CD4-positive, alpha-beta T cell treated with Interleukin-15 for 4 hours (primary cell): ENCODE measurements at regions not wholly inside any gene's neighbourhood (a gene's known extent, or its start where the extent isn't known, plus 50 kb on each side); places are given as distances from the start of the nearest gene placed in this dataset.

Source experiments
- DNase-seq: peaks from one replicate; pipeline ENCODE4 v3.0.0-alpha.2; 2020; ENCODE audit warnings: low spot score

DNA sequence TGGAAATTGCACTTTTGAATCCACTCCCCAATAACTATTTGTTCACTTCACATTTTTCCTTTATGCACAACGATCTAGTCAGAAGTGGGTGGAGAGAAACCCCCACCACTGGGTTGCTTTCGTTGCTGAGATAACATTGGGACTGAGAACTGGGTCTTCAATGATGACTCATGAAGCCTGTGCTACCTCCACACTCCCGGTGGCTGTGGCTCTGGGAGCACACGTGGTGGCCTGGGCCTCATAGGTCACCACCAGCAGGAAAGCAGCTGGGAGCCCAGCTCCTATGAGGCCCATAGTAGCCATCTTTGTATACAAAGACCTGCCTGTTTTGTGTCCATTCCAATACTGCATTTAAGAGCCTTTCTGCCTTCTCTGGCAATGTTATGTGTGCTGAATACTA is 178.0 kb upstream of the SASH1 start:
- no peak for DNase-seq

DNA sequence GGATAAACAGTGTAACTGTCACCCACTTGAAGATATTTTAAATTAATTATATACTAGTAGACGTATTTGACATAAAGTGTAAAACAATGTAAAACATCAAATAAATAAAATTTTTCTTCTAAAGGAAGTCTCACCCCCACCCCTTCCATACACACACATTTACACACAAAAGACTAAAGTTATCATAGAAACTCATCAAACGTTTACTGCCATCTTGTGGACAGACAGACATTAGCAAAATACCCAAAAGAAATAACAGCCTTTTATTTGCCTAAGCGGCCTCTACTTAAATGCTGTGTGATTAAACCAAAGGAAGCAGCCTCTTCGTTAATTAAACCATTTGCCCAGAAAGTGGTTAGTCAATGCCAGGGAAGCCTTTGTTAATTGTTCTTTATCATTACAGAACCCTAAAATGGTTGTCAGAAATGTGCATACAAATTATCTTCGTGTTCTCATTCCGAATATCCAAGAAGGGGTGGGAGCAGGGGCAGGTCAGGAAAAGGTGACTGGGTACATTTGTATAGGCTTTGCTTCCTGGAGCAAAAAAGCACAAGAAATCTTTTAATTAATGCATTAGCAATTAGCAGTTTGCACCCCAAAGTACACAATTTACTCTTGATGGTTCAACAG is 176.2 kb upstream of the SASH1 start:
- peak; percentile 14 for DNase-seq

DNA sequence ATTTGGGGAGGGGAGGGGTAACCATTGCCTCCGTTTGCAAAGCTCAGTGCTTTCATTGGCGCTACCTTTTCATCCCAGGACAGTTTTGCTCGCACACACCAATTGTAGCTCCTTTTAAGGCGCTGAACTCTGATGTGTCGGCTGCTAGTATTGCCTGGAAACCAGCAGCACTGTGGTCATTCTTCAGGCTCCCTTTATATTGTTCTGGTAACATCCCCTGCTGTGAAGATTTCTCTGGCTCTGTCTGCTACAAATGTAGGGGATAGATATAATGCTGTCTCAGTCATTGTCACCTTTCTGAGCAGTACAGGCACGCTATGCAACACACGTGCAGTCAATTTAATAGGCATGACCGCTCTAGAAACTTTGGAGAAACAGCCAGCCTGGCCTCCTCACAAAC is 172.9 kb upstream of the SASH1 start:
- DNase-seq = no peak

DNA sequence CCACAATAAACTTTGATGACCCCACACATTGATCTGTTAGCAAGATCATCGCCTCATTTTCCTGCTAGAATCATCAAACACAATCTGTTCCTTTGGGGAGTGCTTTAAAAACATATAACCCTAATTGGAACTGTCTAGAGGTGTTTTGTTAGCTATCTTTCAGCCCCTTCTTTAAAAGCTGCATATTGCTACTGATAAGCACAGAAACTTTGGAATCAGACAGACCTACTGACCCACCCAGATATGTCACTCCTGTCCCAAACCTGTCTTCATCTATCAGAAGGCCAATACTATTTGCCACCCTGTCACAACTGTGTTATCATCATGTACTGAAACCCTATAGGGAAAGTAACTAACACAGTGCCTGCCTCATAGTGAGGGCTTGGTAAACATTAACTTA is 172.4 kb upstream of the SASH1 start:
- no peak for DNase-seq

DNA sequence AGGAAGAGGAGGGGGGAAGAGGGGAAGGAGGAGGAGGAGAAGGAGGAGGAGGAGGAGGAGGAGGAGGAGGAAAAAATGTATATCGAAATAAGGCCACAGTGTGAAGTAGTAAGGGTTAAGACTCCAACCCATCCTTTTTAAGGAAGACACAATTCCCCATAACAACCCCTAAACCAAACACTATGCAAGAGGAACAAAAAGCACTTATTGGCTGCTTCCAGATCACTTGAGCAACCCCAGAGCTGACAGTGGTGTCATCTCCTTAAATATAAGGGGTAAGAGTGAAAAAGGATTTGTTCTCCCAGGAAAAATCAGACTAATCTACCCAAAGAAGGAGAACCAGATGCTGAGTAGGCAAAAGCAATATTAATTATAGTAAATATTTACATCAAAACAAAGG is 169.1 kb upstream of the SASH1 start:
- DNase-seq = no peak

DNA sequence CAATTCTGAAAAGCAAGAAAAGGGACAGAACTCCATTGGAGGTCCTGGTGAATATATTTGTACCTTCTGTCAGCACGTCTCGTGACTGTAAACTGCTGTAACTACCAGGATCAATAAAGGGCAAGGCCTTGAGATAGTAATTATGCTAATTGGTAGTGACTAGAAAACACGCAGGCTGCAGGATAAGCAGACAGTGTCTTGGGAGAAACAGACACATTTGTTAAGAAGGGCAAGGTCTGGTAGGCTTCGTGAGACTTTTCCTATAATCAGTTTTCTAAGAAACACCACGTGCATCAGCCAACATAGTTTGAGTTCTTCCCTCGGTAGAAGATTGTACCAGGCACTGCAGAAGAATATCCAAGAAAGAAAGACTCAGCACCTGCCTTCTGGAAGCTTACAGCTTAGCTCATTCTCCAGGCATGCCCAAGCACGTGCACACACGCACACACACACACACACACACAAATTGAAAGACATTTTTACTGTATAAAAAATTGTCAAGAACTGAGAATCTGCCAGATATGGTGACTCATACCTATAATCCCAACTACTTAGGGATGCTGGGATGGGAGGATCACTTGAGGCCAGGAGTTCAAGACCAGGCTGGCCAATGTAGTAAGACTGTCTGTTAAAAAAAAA is 167.0 kb upstream of the SASH1 start:
- DNase-seq = no peak

DNA sequence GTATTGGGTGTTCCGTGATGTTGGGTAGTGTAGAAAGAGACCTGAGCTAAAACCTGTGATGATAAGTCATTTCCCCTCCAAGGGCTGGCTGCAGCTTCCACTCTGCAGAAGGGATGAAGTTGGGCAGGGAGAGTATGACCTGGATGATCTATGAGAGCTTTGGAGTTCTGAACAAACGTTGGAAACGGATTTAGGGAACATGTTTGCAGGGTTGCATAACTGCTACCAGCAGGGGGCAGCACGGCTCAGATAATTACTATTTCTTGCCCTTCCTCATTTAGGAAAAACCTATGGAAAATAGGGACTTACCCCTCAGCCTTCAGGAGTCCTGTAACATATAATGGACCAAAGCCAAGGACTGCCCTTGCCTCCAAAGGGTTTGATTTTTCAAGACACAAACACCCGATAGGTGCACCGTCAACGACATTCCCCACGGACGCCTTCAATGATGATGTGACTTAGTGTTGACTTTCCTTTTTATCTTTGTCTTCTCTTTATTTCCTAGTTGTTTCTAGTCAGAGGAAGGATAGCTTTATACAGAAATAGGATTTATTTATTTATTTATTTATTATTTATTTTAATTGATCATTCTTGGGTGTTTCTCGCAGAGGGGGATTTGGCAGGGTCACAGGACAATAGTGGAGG is 164.9 kb upstream of the SASH1 start:
- DNase-seq = peak; percentile 16

DNA sequence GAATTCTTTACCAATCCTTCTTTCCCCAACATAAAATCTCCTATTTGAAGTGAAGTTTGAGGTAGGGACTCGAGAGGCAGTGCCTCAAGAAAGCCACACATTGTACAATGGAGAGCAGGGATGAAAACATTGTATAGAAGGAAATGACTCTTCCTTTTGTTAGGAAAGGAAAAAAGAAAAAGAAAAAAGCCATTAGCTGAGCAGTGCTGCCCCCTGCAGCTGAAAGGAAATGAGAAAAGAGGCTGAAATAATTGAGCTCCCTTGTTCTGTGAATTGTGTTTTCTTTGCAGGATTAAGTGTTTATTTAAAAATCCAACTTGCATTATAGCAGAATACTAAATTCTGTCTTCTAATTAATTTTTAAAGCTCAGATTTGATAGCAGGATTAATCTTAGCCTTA is 162.9 kb upstream of the SASH1 start:
- DNase-seq = no peak

DNA sequence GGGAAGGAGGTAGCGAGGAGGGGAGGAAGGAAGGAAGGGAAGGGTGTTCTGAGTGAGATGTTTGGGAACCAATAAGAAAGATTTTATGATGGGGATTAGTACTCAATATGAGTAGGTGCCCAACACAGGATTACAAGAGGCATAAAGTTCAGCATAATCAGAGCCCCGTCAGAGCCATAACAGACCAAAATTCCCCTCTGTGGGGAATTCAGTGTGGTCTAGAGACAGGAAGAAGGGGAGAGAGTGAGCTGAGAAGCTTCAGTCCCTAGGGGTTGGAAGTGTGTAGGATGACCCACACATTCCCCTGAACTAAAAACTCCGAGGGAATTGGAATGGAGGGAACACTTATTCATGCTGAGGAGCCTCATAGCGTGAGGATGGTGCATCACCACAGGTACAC is 160.3 kb upstream of the SASH1 start:
- DNase-seq = no peak

DNA sequence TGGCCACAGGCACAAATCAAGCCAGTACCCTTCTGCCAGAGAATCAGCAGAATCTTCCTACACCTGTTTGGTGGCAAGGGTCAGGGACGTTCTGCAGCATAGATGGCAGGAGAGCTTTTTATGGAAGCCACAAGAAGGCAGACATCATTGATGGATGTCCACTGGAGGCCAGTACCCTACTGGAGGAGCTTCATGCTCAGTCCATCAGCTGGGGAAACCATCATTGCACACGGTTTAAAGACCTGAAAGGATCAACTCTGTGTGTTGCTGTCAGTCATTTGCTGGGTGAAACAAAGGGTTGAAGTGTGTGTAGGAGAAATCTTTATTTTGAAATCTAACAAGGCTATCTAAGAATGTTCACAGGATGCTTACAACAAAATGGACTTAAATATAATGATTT is 158.9 kb upstream of the SASH1 start:
- DNase-seq = no peak

DNA sequence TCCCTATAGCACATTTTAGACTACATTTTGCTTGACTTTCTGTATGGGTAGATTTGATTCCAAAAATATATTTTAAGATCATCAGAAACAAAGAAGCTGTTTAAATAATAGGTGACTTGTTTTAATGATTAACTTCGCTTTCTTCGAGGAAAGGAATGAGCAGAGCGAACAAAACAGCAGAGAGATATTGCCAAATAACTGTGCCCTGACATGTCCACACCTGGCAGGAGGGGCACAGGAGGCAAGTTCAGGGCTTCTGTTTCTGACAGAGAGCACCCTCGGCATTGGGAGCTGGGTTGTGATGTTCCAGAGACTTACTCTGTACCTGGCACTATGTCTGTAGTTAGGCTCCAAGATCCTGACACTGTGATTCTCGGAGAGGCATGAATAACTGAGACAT is 155.7 kb upstream of the SASH1 start:
- DNase-seq = no peak

DNA sequence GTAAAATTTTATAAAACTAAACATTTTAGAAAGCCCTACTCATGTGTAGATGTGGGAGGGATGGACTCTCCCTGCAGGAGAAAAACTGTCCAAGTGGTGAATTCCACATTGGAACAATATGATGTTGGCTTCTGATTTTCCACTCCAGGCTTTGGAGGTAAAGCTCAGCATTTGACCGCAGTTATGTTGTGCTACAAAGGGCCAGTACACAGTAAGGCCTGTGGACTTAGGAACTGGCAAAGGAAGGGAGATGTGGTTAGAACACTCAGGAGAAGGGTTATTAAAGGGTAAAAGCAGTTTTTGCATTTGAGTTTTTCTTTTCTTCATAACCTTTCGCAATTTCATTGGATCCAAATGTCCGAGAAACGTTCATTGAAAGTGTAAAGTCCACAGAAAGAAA is 150.3 kb upstream of the SASH1 start:
- DNase-seq = no peak

DNA sequence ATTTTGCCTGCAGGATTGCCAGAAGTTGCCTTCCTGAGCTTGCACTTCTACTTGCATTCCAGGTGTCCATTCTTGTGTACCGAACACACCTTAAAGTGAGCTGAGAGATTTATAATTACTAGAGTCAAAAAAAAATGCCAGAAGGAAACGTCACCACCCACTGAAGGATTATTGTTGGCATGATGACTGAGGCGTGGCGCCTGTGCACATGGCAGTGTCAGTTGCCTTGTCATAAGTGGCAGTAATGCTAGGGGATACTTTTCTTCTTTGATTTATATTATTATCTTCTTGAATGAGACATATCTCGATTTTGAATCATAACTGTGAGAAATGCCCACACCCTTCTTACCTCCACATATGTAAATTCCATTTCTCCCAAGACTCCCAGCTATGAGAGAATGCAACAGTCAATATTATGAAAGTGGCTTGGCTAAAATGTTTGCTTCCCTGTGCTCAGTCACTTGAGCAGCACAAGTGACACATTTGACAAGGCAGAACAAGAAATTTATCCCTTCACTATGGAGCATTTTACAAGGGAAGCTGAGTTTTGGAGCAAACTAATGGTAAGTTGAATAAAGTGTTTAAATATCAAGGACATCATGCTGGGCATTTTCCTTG is 149.5 kb upstream of the SASH1 start:
- DNase-seq = no peak

DNA sequence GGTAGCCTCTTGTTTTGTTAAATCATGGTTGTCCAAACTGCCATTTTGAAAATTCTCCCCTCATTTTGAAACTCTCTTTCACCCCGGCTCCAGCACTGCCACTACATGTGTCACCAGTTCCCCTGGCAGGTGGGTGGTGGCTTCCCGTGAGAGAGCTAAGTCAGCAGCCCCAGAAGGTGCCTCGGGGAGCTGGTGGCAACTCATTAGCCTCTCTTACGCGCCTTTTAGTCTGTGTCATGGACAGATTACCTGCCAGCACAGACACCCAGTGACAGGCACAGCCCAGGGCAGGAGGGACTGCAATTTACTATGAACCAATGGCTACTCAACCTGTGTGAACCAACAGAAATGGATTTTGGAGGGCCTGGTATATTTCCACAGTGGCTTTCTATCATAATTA is 147.1 kb upstream of the SASH1 start:
- DNase-seq = no peak

DNA sequence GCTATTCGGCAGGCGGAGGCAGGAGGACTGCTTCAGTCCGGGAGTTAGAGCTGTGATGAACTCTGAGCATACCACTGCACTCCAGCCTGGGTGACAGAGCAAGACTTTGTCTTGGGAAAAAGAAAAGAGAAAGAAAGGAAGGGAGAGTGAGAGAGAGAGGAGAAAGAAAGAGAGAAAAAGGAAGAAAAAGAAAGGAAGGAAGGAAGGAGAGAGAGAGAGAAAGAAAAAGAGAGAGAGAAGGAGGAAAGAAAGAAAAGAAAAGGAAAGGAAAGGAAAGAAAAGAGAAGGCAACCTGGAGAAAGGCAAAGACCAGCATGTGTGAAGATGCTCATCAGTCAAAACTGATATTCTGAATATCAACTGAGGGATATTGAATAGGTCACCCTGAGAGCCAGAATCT is 143.1 kb upstream of the SASH1 start:
- DNase-seq = no peak

DNA sequence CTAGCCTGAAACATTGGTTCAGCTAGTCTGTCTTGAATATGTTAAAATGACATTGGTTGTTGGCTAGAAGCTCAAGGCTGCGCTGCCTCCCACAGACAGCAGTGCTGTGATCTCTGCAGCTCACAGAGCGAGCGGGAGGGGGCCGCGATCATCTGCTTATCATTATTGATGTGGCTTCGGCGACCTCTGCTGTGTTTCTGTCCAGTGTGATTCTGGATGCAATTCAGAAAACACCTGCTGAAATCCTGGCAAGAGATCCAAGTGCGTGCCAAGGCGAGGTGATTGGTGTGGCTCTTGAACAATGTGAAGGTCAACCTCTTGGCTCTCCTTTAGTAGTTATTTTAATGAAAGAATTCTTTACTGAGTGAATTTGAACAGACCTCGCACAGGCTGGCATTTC is 142.3 kb upstream of the SASH1 start:
- no peak for DNase-seq

DNA sequence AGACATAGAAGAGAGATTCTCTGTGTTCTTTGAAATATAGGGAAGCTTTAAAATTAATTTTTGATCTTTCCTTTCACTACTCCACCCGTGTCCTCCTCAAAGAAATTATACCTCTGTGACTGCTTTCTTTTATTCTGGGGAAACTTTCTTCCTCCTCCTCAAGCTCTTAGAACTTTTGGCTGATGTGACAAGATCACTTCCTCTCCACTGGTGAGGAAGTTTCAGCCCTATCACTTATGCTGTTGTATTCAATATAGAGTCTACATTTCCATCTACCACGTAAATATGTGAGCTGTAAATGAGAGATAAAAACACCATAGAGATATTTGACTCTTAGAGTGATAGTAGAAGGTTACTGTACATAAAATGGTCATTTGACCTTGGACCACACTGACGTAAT is 141.9 kb upstream of the SASH1 start:
- no peak for DNase-seq

DNA sequence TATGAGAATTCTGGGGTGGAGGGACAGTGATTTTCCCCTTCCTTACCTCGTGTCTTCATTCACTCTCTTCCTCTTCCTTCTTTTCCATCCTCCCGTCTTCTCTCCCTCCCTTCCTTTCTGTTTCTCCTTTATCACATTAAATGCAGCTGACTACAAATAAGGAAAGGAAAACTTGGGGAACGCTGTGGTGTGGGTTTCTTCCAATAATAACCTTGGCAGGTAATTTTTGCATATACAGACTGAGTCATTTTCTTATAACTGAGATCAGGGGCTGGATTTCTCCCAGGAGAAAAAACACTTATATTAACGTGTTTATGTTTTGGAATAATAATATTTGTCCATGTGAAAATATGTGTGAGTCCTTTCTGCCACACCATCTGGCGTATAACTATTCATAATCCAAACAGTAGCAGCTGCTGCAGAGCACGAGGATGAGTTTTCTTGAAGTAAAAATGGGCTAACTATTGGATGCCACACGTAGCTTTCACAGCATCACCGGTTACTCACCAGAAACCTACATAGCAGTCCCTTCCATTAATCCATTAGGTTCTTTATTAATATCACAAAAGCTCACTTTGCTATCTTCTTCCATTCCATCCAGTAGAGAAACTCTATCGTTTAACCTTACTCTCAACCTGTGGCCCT is 139.2 kb upstream of the SASH1 start:
- no peak for DNase-seq

DNA sequence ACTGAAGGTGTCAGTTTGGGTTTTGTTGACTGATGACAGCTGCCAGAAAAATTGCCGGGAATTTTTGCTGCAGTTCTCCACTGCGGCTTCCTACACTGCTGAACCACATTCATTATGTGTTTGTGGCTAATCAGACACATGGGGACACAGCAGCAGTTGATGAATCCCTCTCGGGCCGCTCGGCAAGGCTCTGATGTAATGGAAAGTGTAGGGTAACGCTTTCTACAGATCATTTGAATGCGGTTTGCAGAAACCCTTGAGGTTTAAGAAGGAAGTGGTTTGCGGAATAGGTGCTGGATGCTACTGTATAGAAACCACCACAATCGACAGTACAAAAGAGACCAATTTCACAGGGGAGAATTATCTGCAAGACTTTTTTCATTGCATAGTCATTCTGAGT is 138.7 kb upstream of the SASH1 start:
- DNase-seq = peak; percentile 39

DNA sequence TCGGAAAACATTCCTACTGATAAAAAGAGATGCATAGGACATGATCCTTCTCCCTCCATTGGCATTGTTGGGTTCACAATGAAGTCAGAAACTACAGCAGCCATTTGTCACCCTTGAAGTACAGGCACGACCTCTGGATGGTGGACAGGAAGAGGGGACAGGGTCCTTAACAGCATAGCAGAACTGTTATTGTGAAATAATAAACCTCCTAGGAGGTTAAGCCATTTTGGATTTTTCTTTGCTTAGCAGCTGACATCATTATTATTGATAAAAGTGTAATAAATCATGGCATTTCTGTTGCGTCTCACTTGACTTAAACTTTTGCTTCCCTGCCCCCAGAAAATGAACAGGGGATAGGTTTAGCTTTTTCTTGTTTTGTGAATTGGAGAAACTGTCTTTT is 134.3 kb upstream of the SASH1 start:
- DNase-seq = no peak

DNA sequence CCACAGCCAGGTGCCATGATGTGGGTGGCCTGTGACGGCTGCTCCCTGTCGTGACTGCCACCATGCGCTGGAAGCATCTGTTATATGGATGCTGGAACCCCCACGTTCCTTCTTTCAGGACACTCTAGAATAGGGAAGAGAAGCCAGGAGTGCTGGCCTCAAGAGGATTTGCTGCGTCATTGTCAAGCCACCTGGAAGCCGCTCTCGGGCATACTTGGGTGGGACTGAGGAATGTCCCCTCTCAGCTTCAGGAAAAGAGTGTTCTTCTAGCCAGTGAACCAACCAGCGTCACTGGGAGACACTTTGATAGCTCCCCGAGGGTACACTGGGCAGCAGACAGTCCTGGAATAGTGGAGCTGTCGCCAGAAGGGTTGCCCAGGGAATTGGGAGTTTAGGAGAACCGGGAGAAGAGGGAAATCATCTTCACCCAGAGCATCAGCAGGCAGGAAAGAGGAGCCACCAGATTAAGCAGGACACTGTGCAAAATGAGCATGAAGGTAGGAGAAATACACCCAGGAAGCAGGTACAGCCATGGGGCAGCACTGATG is 130.8 kb upstream of the SASH1 start:
- no peak for DNase-seq

DNA sequence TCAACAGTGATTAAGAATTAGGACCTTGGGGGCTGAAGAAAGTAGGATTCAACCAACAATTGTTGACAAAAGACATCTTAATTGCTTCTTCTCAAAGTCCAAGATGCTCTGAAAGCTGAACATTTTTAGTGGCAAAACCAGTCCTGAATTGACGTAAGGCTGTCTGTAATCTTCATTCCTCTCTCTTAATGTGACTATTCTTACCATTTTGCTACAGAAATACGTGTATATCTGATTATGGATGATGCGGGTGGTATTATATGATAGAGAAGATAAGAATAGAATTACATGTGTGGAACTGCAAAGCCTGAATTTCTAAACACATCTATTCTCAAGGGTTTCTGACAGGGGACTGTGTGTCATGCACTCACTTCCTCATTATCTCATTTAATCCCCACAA is 130.3 kb upstream of the SASH1 start:
- DNase-seq = no peak

DNA sequence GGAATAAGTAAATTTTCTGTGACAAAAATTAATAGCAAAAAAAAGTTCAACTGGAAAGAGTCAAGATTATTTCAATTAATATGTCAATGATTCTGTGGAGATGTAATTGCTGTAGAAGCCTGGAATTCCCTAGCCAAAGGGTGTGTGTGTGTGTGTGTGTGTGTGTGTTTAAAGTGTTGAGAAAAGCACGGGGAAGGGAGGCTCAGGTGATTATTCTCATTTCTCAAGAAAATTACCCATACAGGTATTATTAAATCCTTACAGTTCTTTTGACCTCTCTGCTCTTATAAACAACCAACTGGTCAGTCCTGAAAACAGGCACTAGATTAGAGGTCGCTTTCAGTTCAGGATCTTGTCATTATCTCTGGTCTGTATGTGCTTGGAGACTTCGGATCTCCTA is 129.3 kb upstream of the SASH1 start:
- no peak for DNase-seq
